DOHH2 (cell line): ENCODE measurements at regions not wholly inside any gene's neighbourhood (a gene's known extent, or its start where the extent isn't known, plus 50 kb on each side); places are given as distances from the start of the nearest gene placed in this dataset.

Experiments used
- H3F3A ChIP-seq: fragments of 200-600 bp; sonication (generic), shearing (Covaris generic); 2 replicates; pipeline ENCODE4 v1.6.0; 2016; ENCODE audit warnings: antibody characterized with exemption, mild to moderate bottlenecking; ENCODE audit not compliant: control insufficient read depth, insufficient read depth
- H3K27ac ChIP-seq: fragments of 200-600 bp; sonication (generic); 2 replicates; pipeline ENCODE4 v1.5.1; 2014; ENCODE audit warnings: low read depth, mild to moderate bottlenecking, low read length, moderate library complexity
- H3K27me3 ChIP-seq: fragments of 200-600 bp; sonication (generic); 2 replicates; pipeline ENCODE4 v1.6.1; 2014; ENCODE audit warnings: mild to moderate bottlenecking, low read length, mixed read lengths; ENCODE audit not compliant: control insufficient read depth
- H3K36me3 ChIP-seq: fragments of 200-600 bp; sonication (generic); 2 replicates; pipeline ENCODE4 v1.6.1; 2014; ENCODE audit warnings: mild to moderate bottlenecking, low read length, moderate library complexity, mixed read lengths; ENCODE audit not compliant: control insufficient read depth
- H3K4me1 ChIP-seq: fragments of 200-600 bp; sonication (generic); 2 replicates; pipeline ENCODE4 v1.6.1; 2014; ENCODE audit warnings: mild to moderate bottlenecking, low read length, mixed read lengths; ENCODE audit not compliant: control insufficient read depth
- H3K4me2 ChIP-seq: fragments of 200-600 bp; sonication (generic); 2 replicates; pipeline ENCODE4 v1.6.0; 2014; ENCODE audit warnings: mild to moderate bottlenecking, low read length, moderate library complexity
- H3K4me3 ChIP-seq: fragments of 200-600 bp; sonication (generic); 2 replicates; pipeline ENCODE4 v1.5.1; 2014; ENCODE audit warnings: mild to moderate bottlenecking, low read length, mixed read lengths
- H3K79me2 ChIP-seq: fragments of 200-600 bp; sonication (generic); 2 replicates; pipeline ENCODE4 v1.6.1; 2014; ENCODE audit warnings: mild to moderate bottlenecking, low read length, mixed read lengths; ENCODE audit not compliant: control insufficient read depth
- H3K9me2 ChIP-seq: fragments of 200-600 bp; sonication (generic); replicated peaks from 2 replicates; pipeline ENCODE4 v1.6.1; 2014; ENCODE audit warnings: mild to moderate bottlenecking, low read length, mixed read lengths; ENCODE audit not compliant: control insufficient read depth
- H3K9me3 ChIP-seq: fragments of 200-600 bp; sonication (generic); 2 replicates; pipeline ENCODE4 v1.6.1; 2014; ENCODE audit warnings: antibody characterized with exemption, low read length, mixed read lengths; ENCODE audit not compliant: control insufficient read depth, insufficient read depth
- H4K20me1 ChIP-seq: fragments of 200-600 bp; sonication (generic); 2 replicates; pipeline ENCODE4 v1.6.0; 2014; ENCODE audit warnings: low read depth, mild to moderate bottlenecking, antibody characterized with exemption, low read length, moderate library complexity; ENCODE audit not compliant: control insufficient read depth, insufficient read depth
- EZH2phosphoT487 ChIP-seq: fragments of 200-600 bp; sonication (generic); IDR thresholded peaks from 2 replicates; pipeline ENCODE4 v1.6.1; 2017; ENCODE audit warnings: borderline replicate concordance, mild to moderate bottlenecking, antibody characterized with exemption, low read length, moderate library complexity, mixed read lengths
- TF ChIP-seq, protein P1 (sequence below): fragments of 200-600 bp; sonication (generic); IDR thresholded peaks from one replicate; pipeline ENCODE4 v1.5.1; 2014; ENCODE audit warnings: antibody characterized with exemption, mild to moderate bottlenecking, low read depth, low read length; ENCODE audit not compliant: poor library complexity, severe bottlenecking

DNA sequence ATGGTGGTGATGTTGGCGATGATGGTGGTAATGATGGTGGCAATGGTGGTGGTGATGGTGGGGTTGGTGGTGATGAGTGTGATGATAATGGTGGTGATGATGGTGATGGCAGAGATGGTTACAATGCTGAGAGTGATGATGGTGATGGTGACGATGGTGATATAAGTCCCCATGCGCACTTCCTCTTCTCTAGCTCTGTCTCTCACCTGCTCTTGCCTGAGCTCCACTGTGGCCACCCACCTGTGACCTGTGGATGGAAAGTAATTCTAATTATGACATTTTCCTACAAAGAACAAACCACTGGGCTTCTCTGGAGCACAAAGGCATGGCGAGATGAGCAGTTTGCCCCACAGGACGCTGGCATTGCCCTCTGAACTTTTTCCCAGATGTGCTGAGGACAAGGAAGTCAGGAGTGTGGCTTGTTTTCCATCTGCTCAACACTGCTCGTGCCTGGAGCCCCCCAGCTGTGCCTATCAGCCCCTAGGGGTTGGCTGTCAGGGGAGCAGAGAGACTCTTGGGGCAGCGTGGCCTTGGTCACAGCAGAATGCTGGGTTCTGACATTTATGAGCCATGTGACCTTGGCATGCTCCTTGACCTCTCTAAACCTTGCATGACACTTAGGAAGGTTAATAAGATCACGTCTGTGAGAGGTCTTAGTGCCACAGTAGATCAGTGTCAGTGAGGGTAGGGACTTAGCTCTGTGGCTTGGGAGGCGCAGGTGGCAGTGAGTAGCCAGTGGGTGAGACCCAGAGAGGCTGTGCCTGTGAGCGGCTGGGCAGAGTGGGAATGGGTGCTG is 68.4 kb downstream of the RRM2 start:
- Histone ChIP-seq H3K27ac (no peak overlapping the region), H4K20me1 (no peaks in the 10 kb centered on the region)

DNA sequence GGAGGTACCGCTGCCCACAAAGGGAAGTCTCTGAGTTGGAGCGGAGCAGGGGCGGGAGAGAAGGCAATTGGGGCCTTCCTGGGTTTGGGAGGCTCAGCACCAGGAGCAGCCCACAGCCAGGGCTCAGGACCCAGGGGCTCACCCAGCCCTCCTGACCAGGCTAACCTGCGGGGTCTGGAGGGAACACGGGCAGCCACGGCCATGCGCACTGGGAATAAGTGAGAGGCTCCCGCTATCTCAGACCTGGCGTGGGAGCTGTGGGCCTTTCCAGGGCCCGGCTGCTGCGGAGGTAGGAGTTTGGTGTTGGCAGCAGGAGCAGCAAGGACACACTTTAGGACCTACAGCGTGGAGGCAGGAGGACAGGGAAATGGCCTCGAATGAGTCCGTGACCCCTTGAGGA is 69.0 kb downstream of the RRM2 start:
- TF ChIP-seq EZH2phosphoT487 = no peak
- TF ChIP-seq, protein P1, sequence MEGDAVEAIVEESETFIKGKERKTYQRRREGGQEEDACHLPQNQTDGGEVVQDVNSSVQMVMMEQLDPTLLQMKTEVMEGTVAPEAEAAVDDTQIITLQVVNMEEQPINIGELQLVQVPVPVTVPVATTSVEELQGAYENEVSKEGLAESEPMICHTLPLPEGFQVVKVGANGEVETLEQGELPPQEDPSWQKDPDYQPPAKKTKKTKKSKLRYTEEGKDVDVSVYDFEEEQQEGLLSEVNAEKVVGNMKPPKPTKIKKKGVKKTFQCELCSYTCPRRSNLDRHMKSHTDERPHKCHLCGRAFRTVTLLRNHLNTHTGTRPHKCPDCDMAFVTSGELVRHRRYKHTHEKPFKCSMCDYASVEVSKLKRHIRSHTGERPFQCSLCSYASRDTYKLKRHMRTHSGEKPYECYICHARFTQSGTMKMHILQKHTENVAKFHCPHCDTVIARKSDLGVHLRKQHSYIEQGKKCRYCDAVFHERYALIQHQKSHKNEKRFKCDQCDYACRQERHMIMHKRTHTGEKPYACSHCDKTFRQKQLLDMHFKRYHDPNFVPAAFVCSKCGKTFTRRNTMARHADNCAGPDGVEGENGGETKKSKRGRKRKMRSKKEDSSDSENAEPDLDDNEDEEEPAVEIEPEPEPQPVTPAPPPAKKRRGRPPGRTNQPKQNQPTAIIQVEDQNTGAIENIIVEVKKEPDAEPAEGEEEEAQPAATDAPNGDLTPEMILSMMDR = no peak
- H4K20me1 ChIP-seq = no peaks in the 10 kb centered on the region

More for the DNA sequence above, 68.4 kb downstream of the RRM2 start:
- Histone ChIP-seq H3K9me3 (no peaks in the 10 kb centered on the region), H3K79me2 (no peaks in the 10 kb centered on the region), H3K27me3 (no peaks in the 10 kb centered on the region), H3K4me1 (no peaks in the 10 kb centered on the region), H3K4me3 (no peak overlapping the region), H3F3A (no peaks in the 10 kb centered on the region), H3K9me2 (no peaks in the 10 kb centered on the region), H3K36me3 (no peaks in the 10 kb centered on the region), H3K4me2 (no peak overlapping the region)
- no peak for TF ChIP-seq EZH2phosphoT487
- TF ChIP-seq, protein P1 = no peak

DNA sequence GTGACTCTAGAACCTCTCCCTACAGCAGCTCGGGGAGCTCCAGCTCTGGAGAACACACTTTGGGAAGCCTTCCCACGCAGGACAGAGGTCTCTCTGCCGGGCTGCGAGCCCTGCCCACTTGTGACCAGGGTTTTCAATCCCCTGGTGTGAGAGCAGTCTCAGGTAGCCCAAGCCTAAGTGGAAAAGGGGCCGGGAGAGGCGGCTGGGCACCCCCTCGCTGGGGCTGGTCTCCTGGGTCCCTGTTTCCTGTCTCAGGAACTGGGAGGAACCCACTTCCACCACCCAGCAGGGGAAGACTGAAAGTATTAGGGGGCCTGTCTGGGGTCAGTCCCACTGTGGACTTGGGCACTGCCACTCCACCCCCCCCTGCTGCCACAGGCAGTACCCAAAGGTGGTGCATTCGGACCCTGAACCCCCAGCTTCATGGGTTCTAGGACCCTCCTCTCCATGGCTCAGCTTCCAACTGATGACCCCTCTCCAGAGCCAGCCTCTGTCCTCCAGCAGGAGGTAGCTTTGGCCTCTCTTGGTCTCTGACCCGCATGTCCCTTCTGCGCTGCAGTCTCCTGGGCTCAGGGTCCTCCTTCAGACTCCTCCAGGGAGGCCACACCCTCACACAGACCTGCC is 70.0 kb downstream of the RRM2 start:
- Histone ChIP-seq H3K36me3 (no peaks in the 10 kb centered on the region), H3F3A (no peaks in the 10 kb centered on the region), H3K4me1 (no peaks in the 10 kb centered on the region), H3K27ac (no peak overlapping the region), H3K4me2 (no peak overlapping the region), H3K9me3 (no peaks in the 10 kb centered on the region), H3K9me2 (no peaks in the 10 kb centered on the region), H4K20me1 (no peaks in the 10 kb centered on the region), H3K79me2 (no peaks in the 10 kb centered on the region), H3K4me3 (no peak overlapping the region), H3K27me3 (no peaks in the 10 kb centered on the region)
- no peak for TF ChIP-seq EZH2phosphoT487
- TF ChIP-seq, protein P1 = no peak

More for the DNA sequence above, 69.0 kb downstream of the RRM2 start:
- Histone ChIP-seq H3K4me1 (no peaks in the 10 kb centered on the region), H3K4me2 (no peak overlapping the region), H3F3A (no peaks in the 10 kb centered on the region), H3K9me3 (no peaks in the 10 kb centered on the region), H3K36me3 (no peaks in the 10 kb centered on the region), H3K27me3 (no peaks in the 10 kb centered on the region), H3K79me2 (no peaks in the 10 kb centered on the region), H3K9me2 (no peaks in the 10 kb centered on the region), H3K27ac (no peak overlapping the region), H3K4me3 (no peak overlapping the region)
